A549 (cell line): ENCODE measurements at regions not wholly inside any gene's neighbourhood (a gene's known extent, or its start where the extent isn't known, plus 50 kb on each side); places are given as distances from the start of the nearest gene placed in this dataset.

Source experiments
- CHD2 ChIP-seq: fragments of 150-350 bp; IDR thresholded peaks from 2 replicates; pipeline ENCODE4 v1.6.1; 2014; ENCODE audit warnings: low read length; ENCODE audit not compliant: partially characterized antibody
- CTCF ChIP-seq: fragments of >200 bp; sonication (Bioruptor Twin); formaldehyde crosslinking; IDR thresholded peaks from 3 replicates; pipeline ENCODE4 v1.5.1; 2016
- EP300 ChIP-seq, 2 experiments: fragments of >200 bp; sonication (Bioruptor Twin); formaldehyde crosslinking; IDR thresholded peaks; 2 replicates in 1 of 2; 3 replicates in 1 of 2; pipeline ENCODE4 v1.6.1; 2016 to 2017
- HMGXB4 ChIP-seq: fragments of 250-450 bp; sonication (Bioruptor Pico); IDR thresholded peaks from 2 replicates; pipeline ENCODE4 v1.5.0; 2021; ENCODE audit warnings: mild to moderate bottlenecking, moderate library complexity, borderline replicate concordance
- JUN ChIP-seq, 2 experiments: fragments of >200 bp; sonication (Bioruptor Twin); formaldehyde crosslinking; IDR thresholded peaks; 2 replicates in 1 of 2; 3 replicates in 1 of 2; pipeline ENCODE4 v1.6.1; 2016 to 2017
- KDM5A ChIP-seq: fragments of 200-600 bp; sonication (generic); IDR thresholded peaks from 2 replicates; pipeline ENCODE4 v1.6.1; 2016; ENCODE audit warnings: antibody characterized with exemption, mild to moderate bottlenecking
- PBX3 ChIP-seq: IDR thresholded peaks from 2 replicates; pipeline ENCODE4 v1.6.1; 2012
- POLR2A ChIP-seq: IDR thresholded peaks from 2 replicates; pipeline ENCODE4 v1.6.1; 2012; ENCODE audit warnings: mild to moderate bottlenecking, low read length
- RAD21 ChIP-seq, 2 experiments: fragments of >200 bp in 1 of 2; sonication (Bioruptor Twin) in 1 of 2; formaldehyde crosslinking in 1 of 2; IDR thresholded peaks in 1 of 2; conservative IDR thresholded peaks in 1 of 2; 2 replicates in 1 of 2; 3 replicates in 1 of 2; pipeline ENCODE4 v1.6.1; 2012 to 2018; ENCODE audit warnings: inconsistent platforms in 1 of 2
- REST ChIP-seq: fragments of 200-600 bp; sonication (generic); IDR thresholded peaks from 2 replicates; pipeline ENCODE4 v1.6.1; 2016; ENCODE audit warnings: antibody characterized with exemption, mild to moderate bottlenecking, moderate library complexity
- RFX5 ChIP-seq: fragments of 450-650 bp; IDR thresholded peaks from 2 replicates; pipeline ENCODE4 v1.7.1; 2014; ENCODE audit warnings: antibody characterized with exemption, mild to moderate bottlenecking, moderate library complexity
- USF2 ChIP-seq: fragments of 450-650 bp; IDR thresholded peaks from 2 replicates; pipeline ENCODE4 v1.6.1; 2014; ENCODE audit warnings: antibody characterized with exemption

- TF ChIP-seq CTCF, result no peak
- no peak for TF ChIP-seq RAD21 (conservative IDR thresholded peaks at IDR 0.05 in 1 of 2, IDR thresholded peaks at IDR 0.05 in 1 of 2)
- no peak for TF ChIP-seq USF2
- no peak for TF ChIP-seq PBX3
- TF ChIP-seq KDM5A, result no peak
- no peak for TF ChIP-seq JUN (IDR thresholded peaks at IDR 0.05)
- no peak for TF ChIP-seq CHD2
- TF ChIP-seq POLR2A, result no peak
- TF ChIP-seq REST, result no peak
- no peak for TF ChIP-seq HMGXB4 (CRISPR knock-in tag)
- TF ChIP-seq EP300 (IDR thresholded peaks at IDR 0.05), result no peak
- no peak for TF ChIP-seq RFX5
Measured at GRCh38 chr4:184528051-184528450, 53.7 kb upstream of the IRF2 start.
